Upper lobe of left lung (tissue), 4 donors: ENCODE measurements at regions not wholly inside any gene's neighbourhood (a gene's known extent, or its start where the extent isn't known, plus 50 kb on each side); places are given as distances from the start of the nearest gene placed in this dataset.

Experiments
- CTCF ChIP-seq, 6 experiments: fragments of 450-650 bp in 4 of 6; fragments of 200-600 bp in 2 of 6; sonication (generic) in 2 of 6; IDR thresholded peaks; one replicate each; pipeline ENCODE4 v1.5.1; 2016 to 2019; ENCODE audit warnings: antibody characterized with exemption in 6 of 6
- EP300 ChIP-seq, 4 donors: sonication (generic); formaldehyde crosslinking; IDR thresholded peaks; one replicate each; pipeline ENCODE4 v1.5.1; 2017; ENCODE audit warnings: antibody characterized with exemption in 4 of 4, control low read depth in 2 of 4
- POLR2A ChIP-seq, 4 donors: fragments of 450-650 bp; IDR thresholded peaks; one replicate each; pipeline ENCODE4 v1.5.1; 2016 to 2017; ENCODE audit warnings: antibody characterized with exemption in 4 of 4, mild to moderate bottlenecking in 2 of 4
- POLR2AphosphoS5 ChIP-seq, 2 donors: sonication (generic); formaldehyde crosslinking; IDR thresholded peaks; one replicate each; pipeline ENCODE4 v1.5.1; 2017; ENCODE audit warnings: antibody characterized with exemption in 2 of 2

- no peak for TF ChIP-seq CTCF (IDR thresholded peaks at IDR 0.05)
- TF ChIP-seq POLR2AphosphoS5 (IDR thresholded peaks at IDR 0.05): no peak
- TF ChIP-seq POLR2A (IDR thresholded peaks at IDR 0.05): no peak
- no peak for TF ChIP-seq EP300 (IDR thresholded peaks at IDR 0.05)
Observed at GRCh38 chr5:110842948-110843347, 104.1 kb downstream of the SLC25A46 start.
